ENCODE measurements at regions not wholly inside any gene's neighbourhood (a gene's known extent, or its start where the extent isn't known, plus 50 kb on each side); places are given as distances from the start of the nearest gene placed in this dataset.

DNA sequence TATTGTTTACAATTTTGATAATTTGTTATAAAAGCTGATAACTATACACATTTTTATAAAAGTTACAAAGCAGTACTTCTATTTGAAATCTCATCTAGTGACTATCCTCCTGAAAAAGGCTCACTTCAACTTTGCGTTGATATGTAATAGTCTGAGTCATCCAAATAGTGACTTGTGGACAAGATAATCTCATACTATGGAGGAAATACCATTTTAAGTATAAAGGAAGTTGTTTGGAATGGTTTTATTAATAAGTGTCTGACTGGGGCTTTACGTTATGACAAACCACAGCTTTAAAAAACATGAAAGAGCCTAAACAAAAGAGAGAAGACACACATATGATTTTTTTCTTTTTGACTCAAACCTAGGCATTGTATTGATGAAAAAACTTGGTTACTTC, 272.3 kb upstream of the COL3A1 start:
- TF ChIP-seq, protein P1, sequence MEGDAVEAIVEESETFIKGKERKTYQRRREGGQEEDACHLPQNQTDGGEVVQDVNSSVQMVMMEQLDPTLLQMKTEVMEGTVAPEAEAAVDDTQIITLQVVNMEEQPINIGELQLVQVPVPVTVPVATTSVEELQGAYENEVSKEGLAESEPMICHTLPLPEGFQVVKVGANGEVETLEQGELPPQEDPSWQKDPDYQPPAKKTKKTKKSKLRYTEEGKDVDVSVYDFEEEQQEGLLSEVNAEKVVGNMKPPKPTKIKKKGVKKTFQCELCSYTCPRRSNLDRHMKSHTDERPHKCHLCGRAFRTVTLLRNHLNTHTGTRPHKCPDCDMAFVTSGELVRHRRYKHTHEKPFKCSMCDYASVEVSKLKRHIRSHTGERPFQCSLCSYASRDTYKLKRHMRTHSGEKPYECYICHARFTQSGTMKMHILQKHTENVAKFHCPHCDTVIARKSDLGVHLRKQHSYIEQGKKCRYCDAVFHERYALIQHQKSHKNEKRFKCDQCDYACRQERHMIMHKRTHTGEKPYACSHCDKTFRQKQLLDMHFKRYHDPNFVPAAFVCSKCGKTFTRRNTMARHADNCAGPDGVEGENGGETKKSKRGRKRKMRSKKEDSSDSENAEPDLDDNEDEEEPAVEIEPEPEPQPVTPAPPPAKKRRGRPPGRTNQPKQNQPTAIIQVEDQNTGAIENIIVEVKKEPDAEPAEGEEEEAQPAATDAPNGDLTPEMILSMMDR (tag by site-specific recombination; IDR thresholded peaks at IDR 0.05) = no peak
- no peak for TF ChIP-seq ZNF701 (tag by site-specific recombination; IDR thresholded peaks at IDR 0.05)
- no peak for TF ChIP-seq PRDM1 (tag by site-specific recombination; IDR thresholded peaks at IDR 0.05)
- TF ChIP-seq, protein P2, sequence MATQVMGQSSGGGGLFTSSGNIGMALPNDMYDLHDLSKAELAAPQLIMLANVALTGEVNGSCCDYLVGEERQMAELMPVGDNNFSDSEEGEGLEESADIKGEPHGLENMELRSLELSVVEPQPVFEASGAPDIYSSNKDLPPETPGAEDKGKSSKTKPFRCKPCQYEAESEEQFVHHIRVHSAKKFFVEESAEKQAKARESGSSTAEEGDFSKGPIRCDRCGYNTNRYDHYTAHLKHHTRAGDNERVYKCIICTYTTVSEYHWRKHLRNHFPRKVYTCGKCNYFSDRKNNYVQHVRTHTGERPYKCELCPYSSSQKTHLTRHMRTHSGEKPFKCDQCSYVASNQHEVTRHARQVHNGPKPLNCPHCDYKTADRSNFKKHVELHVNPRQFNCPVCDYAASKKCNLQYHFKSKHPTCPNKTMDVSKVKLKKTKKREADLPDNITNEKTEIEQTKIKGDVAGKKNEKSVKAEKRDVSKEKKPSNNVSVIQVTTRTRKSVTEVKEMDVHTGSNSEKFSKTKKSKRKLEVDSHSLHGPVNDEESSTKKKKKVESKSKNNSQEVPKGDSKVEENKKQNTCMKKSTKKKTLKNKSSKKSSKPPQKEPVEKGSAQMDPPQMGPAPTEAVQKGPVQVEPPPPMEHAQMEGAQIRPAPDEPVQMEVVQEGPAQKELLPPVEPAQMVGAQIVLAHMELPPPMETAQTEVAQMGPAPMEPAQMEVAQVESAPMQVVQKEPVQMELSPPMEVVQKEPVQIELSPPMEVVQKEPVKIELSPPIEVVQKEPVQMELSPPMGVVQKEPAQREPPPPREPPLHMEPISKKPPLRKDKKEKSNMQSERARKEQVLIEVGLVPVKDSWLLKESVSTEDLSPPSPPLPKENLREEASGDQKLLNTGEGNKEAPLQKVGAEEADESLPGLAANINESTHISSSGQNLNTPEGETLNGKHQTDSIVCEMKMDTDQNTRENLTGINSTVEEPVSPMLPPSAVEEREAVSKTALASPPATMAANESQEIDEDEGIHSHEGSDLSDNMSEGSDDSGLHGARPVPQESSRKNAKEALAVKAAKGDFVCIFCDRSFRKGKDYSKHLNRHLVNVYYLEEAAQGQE (tag by site-specific recombination; IDR thresholded peaks at IDR 0.05) = no peak
- no peak for TF ChIP-seq ZNF785 (tag by site-specific recombination; IDR thresholded peaks at IDR 0.05)
- TF ChIP-seq ZNF140 (tag by site-specific recombination; IDR thresholded peaks at IDR 0.05) = no peak
- no peak for TF ChIP-seq IKZF3 (tag by site-specific recombination; IDR thresholded peaks at IDR 0.05)
- no peak for TF ChIP-seq ZNF274 (IDR thresholded peaks at IDR 0.05; ENCODE audit: low read length)
- no peak for TF ChIP-seq ZNF274 (tag by site-specific recombination; IDR thresholded peaks at IDR 0.05; ENCODE audit: borderline replicate concordance)
- no peak for TF ChIP-seq ZBTB17 (tag by site-specific recombination; IDR thresholded peaks at IDR 0.05)
- no peak for TF ChIP-seq YY1 (tag by site-specific recombination; IDR thresholded peaks at IDR 0.05)
- no peak for TF ChIP-seq ZNF211 (tag by site-specific recombination; IDR thresholded peaks at IDR 0.05; ENCODE audit: low read depth)
- no peak for TF ChIP-seq ZNF704 (tag by site-specific recombination; IDR thresholded peaks at IDR 0.05)
- no peak for TF ChIP-seq ZNF354C (tag by site-specific recombination; IDR thresholded peaks at IDR 0.05; ENCODE audit: borderline replicate concordance, low read depth)
- TF ChIP-seq MEIS1 (CRISPR knock-in tag; IDR thresholded peaks at IDR 0.05; ENCODE audit: borderline replicate concordance) = no peak
